Fibroblast of skin of abdomen (primary cell): ENCODE measurements at regions not wholly inside any gene's neighbourhood (a gene's known extent, or its start where the extent isn't known, plus 50 kb on each side); places are given as distances from the start of the nearest gene placed in this dataset.

ENCODE experiments used
- DNase-seq: peaks from one replicate; pipeline ENCODE4 v3.0.0-alpha.2; 2013

DNA sequence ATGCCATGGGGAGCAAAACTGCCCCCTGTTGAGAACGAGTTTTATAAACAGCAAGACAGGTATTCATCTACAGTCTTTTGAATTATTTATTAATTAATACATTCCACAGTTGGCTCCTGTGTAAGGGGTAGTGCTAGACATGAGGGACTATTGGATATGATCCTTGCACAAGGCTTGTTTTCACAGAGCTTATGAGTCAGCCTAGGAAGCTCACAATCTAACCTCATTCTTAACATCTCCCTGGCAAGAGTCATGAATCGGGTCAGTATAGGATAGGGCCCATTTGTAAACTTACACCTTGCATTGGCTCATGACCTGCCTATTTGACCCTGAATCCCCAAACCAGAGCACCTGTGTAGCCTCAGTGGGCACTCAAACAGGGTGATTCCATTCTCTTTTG, 209.1 kb upstream of the HCCS start:
- peak; percentile 48 for DNase-seq

DNA sequence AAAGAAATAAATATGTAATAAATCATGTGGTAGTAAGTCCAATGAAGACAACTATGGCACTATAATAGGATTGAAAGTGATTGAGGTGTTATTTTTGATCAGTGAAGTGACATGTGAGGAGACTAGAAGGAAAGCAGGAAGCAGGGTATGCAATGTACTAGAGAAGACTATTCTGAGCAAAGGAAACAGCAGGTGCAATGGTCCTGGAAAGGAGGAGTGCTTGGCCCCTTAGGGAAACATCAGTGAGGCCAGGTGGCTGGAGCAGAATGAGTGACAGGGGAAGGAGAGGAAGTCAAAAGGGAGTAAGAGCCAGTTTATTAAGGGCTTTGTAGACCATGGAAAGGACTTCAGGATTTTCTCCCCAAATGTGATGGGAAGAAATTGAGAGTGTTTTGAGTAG, 207.6 kb upstream of the HCCS start:
- DNase-seq = no peak

- peak; percentile 65 for DNase-seq
Observed at GRCh38 chrX:10904220-10904619, 206.9 kb upstream of the HCCS start.

DNA sequence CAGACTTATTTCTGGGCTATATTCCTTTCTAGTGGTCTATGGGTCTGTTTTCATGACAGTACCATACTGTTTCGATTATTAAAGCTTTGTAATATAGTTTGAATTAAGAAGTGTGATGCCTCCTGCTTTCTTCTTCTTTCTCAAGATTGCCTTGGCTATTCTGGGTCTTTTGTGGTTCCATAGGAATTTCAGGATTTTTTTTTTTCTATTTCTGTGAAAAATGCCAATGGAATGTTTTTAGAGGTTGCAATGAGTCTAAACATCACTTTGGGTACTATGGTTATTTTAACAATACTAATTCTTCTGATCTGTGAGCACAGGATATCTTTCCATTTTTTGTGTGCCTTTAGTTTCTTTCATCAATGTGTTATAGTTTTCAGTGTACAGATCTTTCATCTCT, 204.3 kb upstream of the HCCS start:
- DNase-seq = no peak

DNA sequence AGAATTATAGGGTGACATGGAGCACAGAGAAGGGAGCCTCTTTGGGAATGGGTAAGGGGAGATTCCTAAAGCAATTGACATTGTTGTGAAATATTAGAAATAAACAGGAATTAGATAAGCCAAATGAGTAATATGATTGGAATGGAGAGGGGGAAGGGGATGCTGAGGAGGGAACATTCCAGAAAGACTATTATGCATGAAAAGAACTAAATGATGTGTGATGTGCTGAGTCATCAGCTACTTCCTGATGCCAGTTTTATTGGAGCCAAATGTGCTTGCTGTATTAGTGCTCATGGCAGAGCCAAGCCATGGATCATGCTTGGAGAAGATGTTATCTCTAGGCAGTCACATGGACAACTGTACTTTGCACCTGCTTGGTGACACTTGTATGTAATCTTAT, 189.0 kb upstream of the HCCS start:
- peak; percentile 90 for DNase-seq

DNA sequence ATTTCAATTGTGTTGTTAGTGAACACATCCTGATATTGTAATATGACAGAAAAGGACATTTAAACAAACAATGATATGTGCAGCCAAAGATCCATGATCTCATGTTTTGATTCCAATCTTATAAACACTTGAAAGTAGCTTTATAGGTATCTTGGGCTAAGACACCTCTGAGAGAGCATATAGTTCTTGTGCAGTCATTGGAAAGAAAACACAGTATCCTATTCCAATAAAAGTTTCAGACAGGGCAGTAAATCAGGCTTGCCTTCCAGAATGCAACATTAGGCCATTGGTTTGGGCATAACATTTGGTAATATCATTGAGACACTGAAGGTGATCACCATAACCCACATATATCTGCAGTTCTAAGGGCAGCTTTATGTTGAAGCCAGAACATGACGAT, 188.3 kb upstream of the HCCS start:
- DNase-seq = no peak

- no peak for DNase-seq
Observed at GRCh38 chrX:10923466-10923865, 187.7 kb upstream of the HCCS start.

- no peak for DNase-seq
Observed at GRCh38 chrX:10926404-10926803, 184.7 kb upstream of the HCCS start.

DNA sequence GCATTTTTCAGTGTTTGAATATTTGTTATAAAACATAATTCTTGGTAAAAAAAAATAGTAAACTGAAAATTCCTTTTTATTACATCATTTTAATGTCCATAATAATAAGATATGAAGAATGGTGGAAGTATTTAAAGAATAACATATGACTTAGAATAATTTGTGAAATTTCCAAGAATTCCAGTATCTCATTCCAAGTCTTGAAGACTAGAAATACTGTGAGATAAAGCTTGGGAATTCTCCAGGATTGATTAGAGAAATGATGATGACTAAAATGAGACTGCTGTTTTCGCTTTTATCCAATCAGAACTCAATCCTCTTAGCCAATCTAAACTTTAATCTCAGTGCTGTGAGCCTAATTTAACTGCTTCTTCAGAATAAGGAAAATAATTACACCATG, 184.2 kb upstream of the HCCS start:
- peak; percentile 65 for DNase-seq

DNA sequence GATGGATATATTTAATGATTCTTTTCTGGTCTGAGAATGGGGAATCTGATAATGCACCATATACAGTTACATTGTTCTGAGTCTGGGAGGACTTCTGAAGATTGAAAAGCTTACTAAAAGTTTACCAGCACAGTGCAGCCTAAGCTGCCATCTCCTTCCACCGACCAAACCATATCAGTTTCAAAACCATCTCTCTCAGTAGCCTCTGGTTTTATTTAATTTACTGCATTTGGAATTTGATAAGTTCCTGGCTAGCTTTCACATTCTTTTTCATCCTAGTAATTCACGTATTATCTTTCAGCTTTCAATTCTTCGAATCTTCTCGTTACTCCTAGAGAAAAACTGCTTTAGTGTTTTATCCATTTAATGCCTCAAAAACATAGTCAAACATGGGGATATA, 181.4 kb upstream of the HCCS start:
- peak; percentile 4 for DNase-seq

GRCh38 chrX:10930151-10930550, 181.0 kb upstream of the HCCS start:
- peak; percentile 36 for DNase-seq

DNA sequence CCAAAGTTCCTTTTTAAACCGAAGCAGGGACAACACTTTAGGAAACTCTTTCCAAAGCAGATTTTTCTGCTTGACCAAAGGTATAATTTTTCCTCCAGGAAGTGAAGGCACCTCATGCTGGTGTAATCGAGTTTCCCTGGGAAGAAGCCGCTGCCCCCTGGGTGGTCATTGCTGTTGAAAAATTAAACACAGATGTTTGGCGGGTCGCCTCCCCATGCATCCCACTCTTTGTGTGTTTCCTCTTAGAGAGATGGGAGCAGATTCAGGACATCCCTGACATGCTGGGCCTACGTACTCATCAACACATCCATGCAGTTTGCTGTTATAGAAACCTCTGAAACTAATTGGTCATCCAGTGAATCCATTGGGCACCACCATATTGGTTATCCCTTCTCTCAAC, 179.2 kb upstream of the HCCS start:
- peak; percentile 53 for DNase-seq

- DNase-seq = no peak
Observed at GRCh38 chrX:10932842-10933440, 178.2 kb upstream of the HCCS start.

GRCh38 chrX:10935501-10935900, 175.6 kb upstream of the HCCS start:
- no peak for DNase-seq

GRCh38 chrX:10936976-10937375, 174.2 kb upstream of the HCCS start:
- DNase-seq = no peak

GRCh38 chrX:10938365-10938923, 172.7 kb upstream of the HCCS start:
- DNase-seq = no peak

GRCh38 chrX:10939424-10939823, 171.7 kb upstream of the HCCS start:
- DNase-seq = peak; percentile 32

GRCh38 chrX:10944136-10944885, 166.8 kb upstream of the HCCS start:
- DNase-seq = peak; percentile 39

GRCh38 chrX:10945498-10945897, 165.6 kb upstream of the HCCS start:
- peak; percentile 49 for DNase-seq

DNA sequence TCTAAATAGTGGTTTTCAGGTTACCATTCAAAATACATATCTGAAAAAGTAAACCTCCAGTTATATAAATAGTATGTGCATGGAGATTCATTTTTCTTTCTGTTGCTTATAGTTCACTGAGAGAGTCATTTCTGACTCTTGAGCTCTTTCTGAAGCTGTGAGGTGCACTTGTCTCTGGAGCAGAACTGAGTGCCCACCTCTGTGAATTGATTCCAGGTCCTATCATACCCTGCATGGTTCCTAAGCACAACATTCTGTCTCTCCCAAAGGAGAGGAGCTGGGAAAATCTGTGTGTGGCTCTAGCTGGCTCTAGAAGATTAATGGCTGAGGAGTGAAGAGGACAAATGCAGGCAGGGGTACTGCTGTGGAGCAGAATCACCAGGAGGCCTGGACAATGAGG, 161.6 kb upstream of the HCCS start:
- no peak for DNase-seq

- DNase-seq = no peak
Observed at GRCh38 chrX:10952619-10953018, 158.5 kb upstream of the HCCS start.

DNA sequence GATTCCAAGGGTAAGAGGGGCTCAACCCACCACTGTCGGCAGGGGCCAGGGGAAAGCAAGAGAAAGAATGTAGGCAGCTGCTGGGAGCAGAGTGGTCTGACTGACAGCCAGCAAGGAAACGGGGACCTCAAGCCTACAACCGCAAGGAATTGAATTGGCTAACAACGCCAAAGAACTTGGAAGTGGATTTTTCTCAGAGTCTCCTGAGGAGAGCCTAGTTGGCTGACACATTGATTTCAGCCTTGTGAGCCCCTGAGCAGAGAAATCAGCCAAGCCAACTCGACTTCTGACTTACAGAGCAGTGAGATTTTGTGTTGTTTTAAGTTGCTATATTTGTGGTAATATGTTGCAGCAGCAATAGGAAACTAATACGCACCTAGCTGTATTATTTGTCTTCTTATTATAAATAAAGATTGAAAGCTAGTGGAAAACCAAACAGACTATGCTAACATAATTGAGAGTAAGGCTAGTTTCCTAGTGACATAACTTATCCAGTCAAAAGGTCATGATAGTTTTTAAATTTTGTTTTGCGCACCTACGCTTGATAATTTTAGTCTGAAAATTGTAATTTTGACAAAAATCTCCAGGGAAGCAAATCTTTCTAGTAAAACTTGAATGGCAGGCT, 145.8 kb upstream of the HCCS start:
- no peak for DNase-seq

DNA sequence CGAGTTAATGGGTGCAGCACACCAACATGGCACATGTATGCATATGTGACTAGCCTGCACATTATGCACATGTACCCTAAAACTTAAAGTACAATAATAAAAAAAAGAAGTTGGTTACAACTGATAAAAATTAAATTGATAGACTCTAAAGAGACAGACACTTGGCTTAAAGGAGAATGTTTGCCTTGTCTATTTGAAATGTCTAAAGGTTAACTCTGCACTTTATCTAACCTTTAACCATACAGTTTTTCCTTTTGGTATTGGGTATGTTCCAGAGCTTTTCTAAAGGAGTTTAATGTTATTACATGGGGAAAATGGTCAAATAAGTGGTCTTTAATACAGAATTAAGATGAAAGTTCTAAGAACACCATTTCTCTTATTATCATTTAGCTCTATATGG, 145.1 kb upstream of the HCCS start:
- DNase-seq = no peak

DNA sequence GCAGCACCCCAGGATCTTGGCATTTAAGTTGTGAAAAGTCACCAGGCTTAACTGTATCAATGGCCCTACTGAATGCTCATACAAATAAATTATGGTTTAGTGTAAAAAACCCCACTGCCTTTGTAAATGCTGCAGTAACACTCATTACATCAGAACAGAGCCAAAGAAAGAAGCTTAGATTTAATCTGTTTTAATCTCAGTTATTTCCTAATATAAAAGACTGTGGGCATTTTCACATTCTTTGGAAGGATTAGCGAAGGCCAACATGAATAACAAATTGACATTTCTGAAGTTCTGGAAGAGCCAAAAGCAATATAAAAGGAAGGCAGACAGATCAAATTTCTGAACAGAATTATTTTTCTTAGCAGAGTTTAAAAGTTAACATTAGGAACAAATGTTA, 140.0 kb upstream of the HCCS start:
- peak; percentile 45 for DNase-seq
